GF-D8 (cell line): ENCODE measurements at regions not wholly inside any gene's neighbourhood (a gene's known extent, or its start where the extent isn't known, plus 50 kb on each side); places are given as distances from the start of the nearest gene placed in this dataset.
"Not testable (repeated sequence)": the region's sequence is repeated elsewhere in the genome, so short reads cannot be mapped to it uniquely, and the experiment has no call there.

Source experiments
- DNase-seq: peaks from one replicate; lab custom pipeline; 2025; lab: John Stamatoyannopoulos, UW

GRCh38 chr10:44268435-44268948, 116.4 kb downstream of the CXCL12 start:
- not testable (repeated sequence) for DNase-seq

- DNase-seq: no peak
These were observed 117.9 kb downstream of the CXCL12 start for GRCh38 chr10:44267007-44267406.

GRCh38 chr10:44264244-44264643, 120.7 kb downstream of the CXCL12 start:
- DNase-seq: no peak

GRCh38 chr10:44263771-44264170, 121.1 kb downstream of the CXCL12 start:
- no peak for DNase-seq

GRCh38 chr10:44262551-44263251, 122.2 kb downstream of the CXCL12 start:
- DNase-seq: no peak

GRCh38 chr10:44261710-44262455, 123.0 kb downstream of the CXCL12 start:
- DNase-seq: no peak

- DNase-seq: no peak
These were observed 123.6 kb downstream of the CXCL12 start for GRCh38 chr10:44261296-44261695.

- DNase-seq: no peak
These were observed 124.5 kb downstream of the CXCL12 start for GRCh38 chr10:44260286-44260928.

- DNase-seq: no peak
These were observed 125.6 kb downstream of the CXCL12 start for GRCh38 chr10:44259090-44259874.

GRCh38 chr10:44258460-44259089, 126.3 kb downstream of the CXCL12 start:
- no peak for DNase-seq

- DNase-seq: no peak
These were observed 126.9 kb downstream of the CXCL12 start for GRCh38 chr10:44258019-44258418.

- DNase-seq: no peak
These were observed 131.0 kb downstream of the CXCL12 start for GRCh38 chr10:44253769-44254462.

GRCh38 chr10:44252631-44253030, 132.3 kb downstream of the CXCL12 start:
- not testable (repeated sequence) for DNase-seq

- DNase-seq: not testable (repeated sequence)
These were observed 135.0 kb downstream of the CXCL12 start for GRCh38 chr10:44249933-44250332.

- DNase-seq: no peak
These were observed 135.4 kb downstream of the CXCL12 start for GRCh38 chr10:44249490-44249889.

- not testable (repeated sequence) for DNase-seq
These were observed 138.2 kb downstream of the CXCL12 start for GRCh38 chr10:44246700-44247099.

GRCh38 chr10:44246287-44246686, 138.6 kb downstream of the CXCL12 start:
- not testable (repeated sequence) for DNase-seq

GRCh38 chr10:44245601-44245938, 139.3 kb downstream of the CXCL12 start:
- DNase-seq: no peak

- no peak for DNase-seq
These were observed 139.9 kb downstream of the CXCL12 start for GRCh38 chr10:44244745-44245600.
